Neural cell (in vitro differentiated cells): ENCODE measurements at regions not wholly inside any gene's neighbourhood (a gene's known extent, or its start where the extent isn't known, plus 50 kb on each side); places are given as distances from the start of the nearest gene placed in this dataset.

Source experiments
- H2AFZ ChIP-seq: fragments of 200-600, 300-800 bp; sonication (generic), shearing (Covaris generic); 2 replicates; pipeline ENCODE4 v1.6.0; 2014; ENCODE audit warnings: low read depth, mild to moderate bottlenecking, antibody characterized with exemption, low read length, moderate library complexity
- H3F3A ChIP-seq: fragments of 200-600 bp; shearing (Covaris generic); 2 replicates; pipeline ENCODE4 v1.6.1; 2016; ENCODE audit warnings: mild to moderate bottlenecking, moderate library complexity, mixed read lengths, antibody characterized with exemption, low read length; ENCODE audit not compliant: insufficient read depth, poor library complexity, severe bottlenecking
- H3K27ac ChIP-seq: fragments of 200-600, 300-800 bp; sonication (generic), shearing (Covaris generic); 2 replicates; pipeline ENCODE4 v1.5.1; 2014; ENCODE audit warnings: mild to moderate bottlenecking, low read length, moderate library complexity
- H3K27me3 ChIP-seq: fragments of 300-800, 200-600 bp; sonication (generic), shearing (Covaris generic); 2 replicates; pipeline ENCODE4 v1.6.0; 2014; ENCODE audit warnings: mild to moderate bottlenecking, low read depth, low read length, moderate library complexity; ENCODE audit not compliant: insufficient read depth
- H3K36me3 ChIP-seq: fragments of 300-800, 200-600 bp; sonication (generic), shearing (Covaris generic); 2 replicates; pipeline ENCODE4 v1.5.1; 2014; ENCODE audit warnings: mild to moderate bottlenecking, antibody characterized with exemption, low read length, moderate library complexity; ENCODE audit not compliant: insufficient read depth
- H3K4me2 ChIP-seq: fragments of 300-800, 200-600 bp; sonication (generic), shearing (Covaris generic); 2 replicates; pipeline ENCODE4 v1.6.0; 2014; ENCODE audit warnings: mild to moderate bottlenecking, low read length
- H3K4me3 ChIP-seq: fragments of 300-800, 200-600 bp; sonication (generic), shearing (Covaris generic); 2 replicates; pipeline ENCODE4 v1.5.1; 2014; ENCODE audit warnings: mild to moderate bottlenecking, low read length, moderate library complexity
- H3K79me2 ChIP-seq: fragments of 200-600 bp; shearing (Covaris generic); replicated peaks from 2 replicates; pipeline ENCODE4 v1.6.0; 2014; ENCODE audit warnings: mild to moderate bottlenecking, low read length, moderate library complexity; ENCODE audit not compliant: insufficient read depth
- H3K9ac ChIP-seq: fragments of 300-800, 200-600 bp; sonication (generic), shearing (Covaris generic); 2 replicates; pipeline ENCODE4 v1.6.1; 2016; ENCODE audit warnings: mild to moderate bottlenecking, low read length, mixed read lengths
- H3K9me2 ChIP-seq: fragments of 200-600 bp; shearing (Covaris generic); 2 replicates; pipeline ENCODE4 v1.6.1; 2016; ENCODE audit warnings: mild to moderate bottlenecking, low read length, mixed read lengths; ENCODE audit not compliant: insufficient read depth
- H3K9me3 ChIP-seq: fragments of 200-600, 300-800 bp; sonication (generic), shearing (Covaris generic); 2 replicates; pipeline ENCODE4 v1.6.1; 2016; ENCODE audit warnings: mild to moderate bottlenecking, mixed run types, low read length, moderate library complexity, mixed read lengths
- H4K20me1 ChIP-seq: fragments of 200-600 bp; shearing (Covaris generic); 2 replicates; pipeline ENCODE4 v1.6.1; 2016; ENCODE audit warnings: mild to moderate bottlenecking, mixed run types; ENCODE audit not compliant: insufficient read depth
- CTCF ChIP-seq: fragments of 450-650 bp; IDR thresholded peaks from 2 replicates; pipeline ENCODE4 v1.5.1; 2014; ENCODE audit warnings: antibody characterized with exemption, mild to moderate bottlenecking, moderate library complexity; ENCODE audit not compliant: poor library complexity, severe bottlenecking
- EP300 ChIP-seq: fragments of 450-650 bp; conservative IDR thresholded peaks from 2 replicates; pipeline ENCODE4 v1.6.1; 2014; ENCODE audit warnings: antibody characterized with exemption, mild to moderate bottlenecking, moderate library complexity; ENCODE audit not compliant: poor library complexity, severe bottlenecking
- EZH2 ChIP-seq: fragments of 200-600, 300-800 bp; shearing (Covaris generic), sonication (generic); IDR thresholded peaks from 2 replicates; pipeline ENCODE4 v1.6.1; 2014; ENCODE audit warnings: antibody characterized with exemption, low read length, borderline replicate concordance, mild to moderate bottlenecking; ENCODE audit not compliant: insufficient read depth, poor library complexity, severe bottlenecking
- MXI1 ChIP-seq: fragments of 450-650 bp; conservative IDR thresholded peaks from 2 replicates; pipeline ENCODE4 v1.6.1; 2014; ENCODE audit warnings: antibody characterized with exemption, mild to moderate bottlenecking; ENCODE audit not compliant: poor library complexity, severe bottlenecking
- POLR2AphosphoS5 ChIP-seq: IDR thresholded peaks from 2 replicates; pipeline ENCODE4 v1.6.1; 2012
- RAD21 ChIP-seq: fragments of 450-650 bp; conservative IDR thresholded peaks from 2 replicates; pipeline ENCODE4 v1.6.1; 2014; ENCODE audit warnings: antibody characterized with exemption, mild to moderate bottlenecking, moderate library complexity
- REST ChIP-seq: IDR thresholded peaks from 2 replicates; pipeline ENCODE4 v1.6.1; 2012; ENCODE audit warnings: borderline replicate concordance
- SMC3 ChIP-seq: fragments of 450-650 bp; conservative IDR thresholded peaks from 2 replicates; pipeline ENCODE4 v1.6.1; 2014; ENCODE audit warnings: antibody characterized with exemption, mild to moderate bottlenecking, moderate library complexity; ENCODE audit not compliant: poor library complexity
- TAF1 ChIP-seq: IDR thresholded peaks from 2 replicates; pipeline ENCODE4 v1.6.1; 2012; ENCODE audit warnings: low read depth

DNA sequence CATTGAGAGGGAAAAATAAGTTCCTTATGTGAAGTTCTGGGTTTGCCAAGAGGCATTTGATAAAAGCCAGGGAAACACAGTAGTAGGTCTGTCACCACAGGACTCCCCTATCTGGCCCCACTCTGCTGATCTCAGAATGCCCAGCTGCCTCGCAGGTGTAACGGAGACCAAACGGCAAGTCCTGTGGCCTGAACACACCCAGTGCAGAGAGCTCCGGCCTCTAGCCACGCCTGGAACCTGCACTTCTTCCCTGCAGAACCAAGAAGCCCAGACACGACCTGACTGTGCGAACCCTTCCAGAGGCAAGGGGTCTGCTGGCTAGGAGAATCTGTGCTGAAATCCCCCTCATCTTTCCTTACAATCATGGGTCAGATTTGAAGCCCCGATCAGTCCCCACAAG, 432.8 kb upstream of the B3GAT1 start:
- H2AFZ ChIP-seq: no peak overlapping the region
- no peaks in the 10 kb centered on the region for H3K36me3 ChIP-seq
- no peak overlapping the region for H3K4me3 ChIP-seq
- no peaks in the 10 kb centered on the region for H3F3A ChIP-seq
- no peaks in the 10 kb centered on the region for H3K27me3 ChIP-seq
- no peaks in the 10 kb centered on the region for H4K20me1 ChIP-seq
- no peak overlapping the region for H3K4me2 ChIP-seq
- H3K27ac ChIP-seq: no peak overlapping the region
- no peak overlapping the region for H3K9ac ChIP-seq
- TF ChIP-seq RAD21 (no peak), TAF1 (no peak), POLR2AphosphoS5 (no peak), CTCF (no peak), SMC3 (no peak), EP300 (no peak), EZH2 (no peak), MXI1 (no peak), REST (no peak)
- no peaks in the 10 kb centered on the region for H3K9me3 ChIP-seq
- no peaks in the 10 kb centered on the region for H3K9me2 ChIP-seq
- H3K79me2 ChIP-seq: no peaks in the 10 kb centered on the region

DNA sequence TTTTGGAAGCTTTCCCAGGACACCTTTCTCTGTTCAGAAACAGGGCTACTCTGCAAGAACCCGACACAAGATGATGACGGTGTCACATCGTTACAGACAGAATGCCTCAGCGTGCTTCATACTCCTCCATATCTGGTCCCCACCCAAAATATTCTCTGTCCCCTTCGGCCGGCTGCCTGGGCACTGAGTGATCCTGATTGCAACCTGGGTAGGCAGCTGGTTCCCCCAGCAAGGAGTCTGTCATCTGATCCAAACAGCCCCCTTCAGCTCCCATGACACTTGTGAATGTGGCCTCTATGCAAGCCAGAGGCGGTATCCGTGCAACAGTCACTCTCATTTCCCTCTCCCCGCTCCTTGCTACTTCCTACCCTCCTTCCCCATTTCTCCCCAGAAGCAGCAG, 431.7 kb upstream of the B3GAT1 start:
- Histone ChIP-seq H3K9me3 (no peaks in the 10 kb centered on the region), H3K27me3 (no peaks in the 10 kb centered on the region), H3K36me3 (no peaks in the 10 kb centered on the region), H3K4me2 (no peak overlapping the region), H4K20me1 (no peaks in the 10 kb centered on the region), H3F3A (no peaks in the 10 kb centered on the region), H3K9ac (no peak overlapping the region), H3K4me3 (no peak overlapping the region), H3K79me2 (no peaks in the 10 kb centered on the region), H3K9me2 (no peaks in the 10 kb centered on the region), H2AFZ (no peak overlapping the region), H3K27ac (no peak overlapping the region)
- TF ChIP-seq EP300 (no peak), SMC3 (no peak), REST (no peak), POLR2AphosphoS5 (no peak), CTCF (no peak), EZH2 (no peak), MXI1 (no peak), RAD21 (no peak), TAF1 (no peak)
